ENCODE measurements at regions not wholly inside any gene's neighbourhood (a gene's known extent, or its start where the extent isn't known, plus 50 kb on each side); places are given as distances from the start of the nearest gene placed in this dataset.
"Not testable (repeated sequence)": the region's sequence is repeated elsewhere in the genome, so short reads cannot be mapped to it uniquely, and the experiment has no call there.

GRCh38 chr5:166050531-166050930 lies 2240.9 kb upstream of the WWC1 start:
- DNase-seq = no peak

GRCh38 chr5:166058660-166059059 lies 2232.8 kb upstream of the WWC1 start:
- no peak for DNase-seq

GRCh38 chr5:166062094-166062493 lies 2229.4 kb upstream of the WWC1 start:
- no peak for DNase-seq

- no peak for DNase-seq
Measured at GRCh38 chr5:166062719-166063118, 2228.7 kb upstream of the WWC1 start.

GRCh38 chr5:166063261-166063660 lies 2228.2 kb upstream of the WWC1 start:
- DNase-seq = no peak

GRCh38 chr5:166068547-166069335 lies 2222.7 kb upstream of the WWC1 start:
- DNase-seq = no peak

- DNase-seq = no peak
Measured at GRCh38 chr5:166073901-166074581, 2217.4 kb upstream of the WWC1 start.

GRCh38 chr5:166074582-166075481 lies 2216.6 kb upstream of the WWC1 start:
- DNase-seq = no peak

- no peak for DNase-seq
Measured at GRCh38 chr5:166083183-166083959, 2208.1 kb upstream of the WWC1 start.

GRCh38 chr5:166086568-166086967 lies 2204.9 kb upstream of the WWC1 start:
- no peak for DNase-seq

- no peak for DNase-seq
Measured at GRCh38 chr5:166088389-166089039, 2202.9 kb upstream of the WWC1 start.

- DNase-seq = no peak
Measured at GRCh38 chr5:166091931-166092330, 2199.5 kb upstream of the WWC1 start.

GRCh38 chr5:166093312-166093711 lies 2198.1 kb upstream of the WWC1 start:
- DNase-seq = no peak

- DNase-seq = no peak
Measured at GRCh38 chr5:166102947-166103346, 2188.5 kb upstream of the WWC1 start.

GRCh38 chr5:166111021-166111420 lies 2180.4 kb upstream of the WWC1 start:
- no peak for DNase-seq

- no peak for DNase-seq
Measured at GRCh38 chr5:166117072-166118066, 2174.1 kb upstream of the WWC1 start.

- DNase-seq = no peak
Measured at GRCh38 chr5:166119506-166119905, 2171.9 kb upstream of the WWC1 start.

- DNase-seq = no peak
Measured at GRCh38 chr5:166123717-166124116, 2167.7 kb upstream of the WWC1 start.

- DNase-seq = no peak
Measured at GRCh38 chr5:166127766-166128570, 2163.5 kb upstream of the WWC1 start.

- not testable (repeated sequence) for DNase-seq
Measured at GRCh38 chr5:166145107-166145506, 2146.3 kb upstream of the WWC1 start.

All from dermis blood vessel endothelial cell (primary cell).